Bone marrow (tissue), 2 donors: ENCODE measurements at regions not wholly inside any gene's neighbourhood (a gene's known extent, or its start where the extent isn't known, plus 50 kb on each side); places are given as distances from the start of the nearest gene placed in this dataset.

Experiments
- DNase-seq, 2 donors: peaks; one replicate each; lab custom pipeline; 2025; lab: John Stamatoyannopoulos, UW

- no peak for DNase-seq
Measured at GRCh38 chr18:79609841-79610281, 69.7 kb upstream of the CTDP1 start.

- no peak for DNase-seq
Measured at GRCh38 chr18:79610461-79611039, 69.1 kb upstream of the CTDP1 start.

GRCh38 chr18:79611040-79611681 is 68.4 kb upstream of the CTDP1 start:
- DNase-seq = no peak

GRCh38 chr18:79612291-79613108 is 67.1 kb upstream of the CTDP1 start:
- DNase-seq = no peak

GRCh38 chr18:79613186-79613931 is 66.2 kb upstream of the CTDP1 start:
- DNase-seq = no peak

GRCh38 chr18:79614211-79614955 is 65.2 kb upstream of the CTDP1 start:
- DNase-seq = no peak

GRCh38 chr18:79615091-79615490 is 64.5 kb upstream of the CTDP1 start:
- no peak for DNase-seq

- DNase-seq = no peak
Measured at GRCh38 chr18:79615586-79615985, 64.0 kb upstream of the CTDP1 start.

- no peak for DNase-seq
Measured at GRCh38 chr18:79616651-79617510, 62.7 kb upstream of the CTDP1 start.

- DNase-seq = no peak
Measured at GRCh38 chr18:79617511-79618500, 61.8 kb upstream of the CTDP1 start.

GRCh38 chr18:79620576-79621165 is 58.9 kb upstream of the CTDP1 start:
- no peak for DNase-seq

GRCh38 chr18:79621501-79621900 is 58.1 kb upstream of the CTDP1 start:
- DNase-seq = no peak

GRCh38 chr18:79622004-79622403 is 57.6 kb upstream of the CTDP1 start:
- DNase-seq = no peak

- DNase-seq = no peak
Measured at GRCh38 chr18:79624356-79625170, 55.0 kb upstream of the CTDP1 start.

- peak in 1 of 2 donors; percentile 80 for DNase-seq
Measured at GRCh38 chr18:79625195-79625923, 54.2 kb upstream of the CTDP1 start.

- DNase-seq = no peak
Measured at GRCh38 chr18:79625924-79626561, 53.6 kb upstream of the CTDP1 start.
